ENCODE measurements at regions not wholly inside any gene's neighbourhood (a gene's known extent, or its start where the extent isn't known, plus 50 kb on each side); places are given as distances from the start of the nearest gene placed in this dataset.
"Not testable (repeated sequence)": the region's sequence is repeated elsewhere in the genome, so short reads cannot be mapped to it uniquely, and the experiment has no call there.

GRCh38 chr3:75604286-75604934 is 59.7 kb upstream of the FRG2C start:
- TF ChIP-seq CTCF (conservative IDR thresholded peaks at IDR 0.05; ENCODE audit: low read length) = peak; percentile 34
- DNase-seq (ENCODE audit: low read depth) = peak; percentile 16
- H3K4me3 ChIP-seq (ENCODE audit: low read length) = not testable (repeated sequence)

GRCh38 chr3:75607996-75608395 is 56.1 kb upstream of the FRG2C start:
- H3K4me3 ChIP-seq (ENCODE audit: low read length); DNase-seq (ENCODE audit: low read depth): not testable (repeated sequence)

GRCh38 chr3:75609598-75609997 is 54.5 kb upstream of the FRG2C start:
- H3K4me3 ChIP-seq (ENCODE audit: low read length); DNase-seq (ENCODE audit: low read depth): not testable (repeated sequence)

- no peak for TF ChIP-seq CTCF (conservative IDR thresholded peaks at IDR 0.05; ENCODE audit: low read length)
- no peak overlapping the region for H3K4me3 ChIP-seq (ENCODE audit: low read length)
- no peak for DNase-seq (ENCODE audit: low read depth)
Observed at GRCh38 chr3:75610773-75611172, 53.4 kb upstream of the FRG2C start.

- not testable (repeated sequence) for DNase-seq (ENCODE audit: low read depth); H3K4me3 ChIP-seq (ENCODE audit: low read length)
Observed at GRCh38 chr3:75611724-75612460, 52.2 kb upstream of the FRG2C start.

Measured in AG10803 (cell line).